ENCODE measurements at regions not wholly inside any gene's neighbourhood (a gene's known extent, or its start where the extent isn't known, plus 50 kb on each side); places are given as distances from the start of the nearest gene placed in this dataset.
"Not testable (repeated sequence)": the region's sequence is repeated elsewhere in the genome, so short reads cannot be mapped to it uniquely, and the experiment has no call there.

- DNase-seq; H3K4me3 ChIP-seq; intact Hi-C loops (cut with DNase I); H3K27ac ChIP-seq; H3K9ac ChIP-seq (ENCODE audit: low read depth in 2 of 2, low read length in 2 of 2); H3K4me1 ChIP-seq; H3K27me3 ChIP-seq; H3K36me3 ChIP-seq; H3K9me3 ChIP-seq: not testable (repeated sequence)
Measured at GRCh38 chr2:91519359-91519758, 2827.9 kb downstream of the RPIA start.

- DNase-seq; intact Hi-C loops (cut with DNase I); H3K9ac ChIP-seq (ENCODE audit: low read depth in 2 of 2, low read length in 2 of 2); H3K36me3 ChIP-seq; H3K4me3 ChIP-seq; H3K27ac ChIP-seq; H3K27me3 ChIP-seq; H3K9me3 ChIP-seq; H3K4me1 ChIP-seq: not testable (repeated sequence)
Measured at GRCh38 chr2:91519914-91520313, 2828.4 kb downstream of the RPIA start.

- H3K4me3 ChIP-seq; intact Hi-C loops (cut with DNase I); H3K9ac ChIP-seq (ENCODE audit: low read depth in 2 of 2, low read length in 2 of 2); H3K36me3 ChIP-seq; H3K4me1 ChIP-seq; H3K27me3 ChIP-seq; H3K9me3 ChIP-seq; H3K27ac ChIP-seq; DNase-seq: not testable (repeated sequence)
Measured at GRCh38 chr2:91520523-91520922, 2829.1 kb downstream of the RPIA start.

GRCh38 chr2:91520972-91521535 is 2829.6 kb downstream of the RPIA start:
- H3K9me3 ChIP-seq; intact Hi-C loops (cut with DNase I); H3K4me1 ChIP-seq; H3K36me3 ChIP-seq; H3K27me3 ChIP-seq; H3K27ac ChIP-seq; DNase-seq; H3K9ac ChIP-seq (ENCODE audit: low read depth in 2 of 2, low read length in 2 of 2); H3K4me3 ChIP-seq: not testable (repeated sequence)

GRCh38 chr2:91521944-91522343 is 2830.5 kb downstream of the RPIA start:
- H3K9ac ChIP-seq (ENCODE audit: low read depth in 2 of 2, low read length in 2 of 2); H3K4me1 ChIP-seq; intact Hi-C loops (cut with DNase I); H3K27me3 ChIP-seq; DNase-seq; H3K27ac ChIP-seq; H3K9me3 ChIP-seq; H3K4me3 ChIP-seq; H3K36me3 ChIP-seq: not testable (repeated sequence)

- H3K27ac ChIP-seq; H3K27me3 ChIP-seq; H3K36me3 ChIP-seq; H3K4me1 ChIP-seq; H3K9ac ChIP-seq (ENCODE audit: low read depth in 2 of 2, low read length in 2 of 2); DNase-seq; H3K9me3 ChIP-seq; H3K4me3 ChIP-seq; intact Hi-C loops (cut with DNase I): not testable (repeated sequence)
Measured at GRCh38 chr2:91522877-91523276, 2831.4 kb downstream of the RPIA start.

- H3K27ac ChIP-seq; DNase-seq; intact Hi-C loops (cut with DNase I); H3K9me3 ChIP-seq; H3K4me3 ChIP-seq; H3K27me3 ChIP-seq; H3K4me1 ChIP-seq; H3K36me3 ChIP-seq; H3K9ac ChIP-seq (ENCODE audit: low read depth in 2 of 2, low read length in 2 of 2): not testable (repeated sequence)
Measured at GRCh38 chr2:91523751-91524150, 2832.3 kb downstream of the RPIA start.

- H3K4me1 ChIP-seq; DNase-seq; H3K27ac ChIP-seq; H3K27me3 ChIP-seq; H3K4me3 ChIP-seq; intact Hi-C loops (cut with DNase I); H3K9me3 ChIP-seq; H3K9ac ChIP-seq (ENCODE audit: low read depth in 2 of 2, low read length in 2 of 2); H3K36me3 ChIP-seq: not testable (repeated sequence)
Measured at GRCh38 chr2:91525587-91525986, 2834.1 kb downstream of the RPIA start.

- H3K27ac ChIP-seq; H3K36me3 ChIP-seq; H3K9ac ChIP-seq (ENCODE audit: low read depth in 2 of 2, low read length in 2 of 2); intact Hi-C loops (cut with DNase I); H3K27me3 ChIP-seq; H3K9me3 ChIP-seq; H3K4me3 ChIP-seq; DNase-seq; H3K4me1 ChIP-seq: not testable (repeated sequence)
Measured at GRCh38 chr2:91526083-91526482, 2834.6 kb downstream of the RPIA start.

GRCh38 chr2:91527056-91527455 is 2835.6 kb downstream of the RPIA start:
- H3K27me3 ChIP-seq; H3K36me3 ChIP-seq; DNase-seq; H3K4me1 ChIP-seq; H3K9me3 ChIP-seq; H3K4me3 ChIP-seq; H3K27ac ChIP-seq; intact Hi-C loops (cut with DNase I); H3K9ac ChIP-seq (ENCODE audit: low read depth in 2 of 2, low read length in 2 of 2): not testable (repeated sequence)

GRCh38 chr2:91527491-91528031 is 2836.1 kb downstream of the RPIA start:
- H3K27ac ChIP-seq; H3K9ac ChIP-seq (ENCODE audit: low read depth in 2 of 2, low read length in 2 of 2); H3K27me3 ChIP-seq; DNase-seq; H3K4me3 ChIP-seq; H3K9me3 ChIP-seq; intact Hi-C loops (cut with DNase I); H3K36me3 ChIP-seq; H3K4me1 ChIP-seq: not testable (repeated sequence)

- H3K27ac ChIP-seq; DNase-seq; H3K9ac ChIP-seq (ENCODE audit: low read depth in 2 of 2, low read length in 2 of 2); H3K27me3 ChIP-seq; H3K4me1 ChIP-seq; H3K36me3 ChIP-seq; H3K4me3 ChIP-seq; intact Hi-C loops (cut with DNase I); H3K9me3 ChIP-seq: not testable (repeated sequence)
Measured at GRCh38 chr2:91528361-91528760, 2836.9 kb downstream of the RPIA start.

- H3K4me1 ChIP-seq; DNase-seq; intact Hi-C loops (cut with DNase I); H3K27ac ChIP-seq; H3K9ac ChIP-seq (ENCODE audit: low read depth in 2 of 2, low read length in 2 of 2); H3K27me3 ChIP-seq; H3K4me3 ChIP-seq; H3K36me3 ChIP-seq; H3K9me3 ChIP-seq: not testable (repeated sequence)
Measured at GRCh38 chr2:91536109-91536508, 2844.6 kb downstream of the RPIA start.

GRCh38 chr2:91536549-91537263 is 2845.2 kb downstream of the RPIA start:
- not testable (repeated sequence) for H3K36me3 ChIP-seq

More at GRCh38 chr2:91536549-91537263, 2845.2 kb downstream of the RPIA start:
- H3K9me3 ChIP-seq; H3K4me1 ChIP-seq; H3K9ac ChIP-seq (ENCODE audit: low read depth in 2 of 2, low read length in 2 of 2); DNase-seq; H3K4me3 ChIP-seq; H3K27me3 ChIP-seq; intact Hi-C loops (cut with DNase I); H3K27ac ChIP-seq: not testable (repeated sequence)
